Mucosa of descending colon (tissue), 3 donors: ENCODE measurements at regions not wholly inside any gene's neighbourhood (a gene's known extent, or its start where the extent isn't known, plus 50 kb on each side); places are given as distances from the start of the nearest gene placed in this dataset.

ENCODE experiments used
- ATAC-seq: fragments of 200-7000 bp; cut with Tn5 transposase; one replicate; pipeline ENCODE4 v1.9.1; 2020; ENCODE audit warnings: mild to moderate bottlenecking, moderate library complexity
- DNase-seq, 3 donors: peaks; one replicate each; pipeline ENCODE4 v3.0.0-alpha.2; 2020
- H3K36me3 ChIP-seq: fragments of 200-600 bp; one replicate; pipeline ENCODE4 v1.8.0; 2021; ENCODE audit warnings: low read depth, mild to moderate bottlenecking
- H3K4me1 ChIP-seq: fragments of 200-600 bp; one replicate; pipeline ENCODE4 v1.8.0; 2021; ENCODE audit warnings: low read depth, mild to moderate bottlenecking
- H3K4me3 ChIP-seq: fragments of 200-600 bp; one replicate; pipeline ENCODE4 v1.8.0; 2021; ENCODE audit warnings: mild to moderate bottlenecking
- H3K9me3 ChIP-seq: fragments of 200-600 bp; one replicate; pipeline ENCODE4 v1.8.0; 2021; ENCODE audit warnings: mild to moderate bottlenecking
- intact Hi-C, 2 donors: fragments of 100-400 bp; cut with DNase I in 1 of 2; cut with micrococcal nuclease in 1 of 2; formaldehyde crosslinking; loops; one replicate each; pipeline versions ENCODE4 v1.11.0 to v1.11.1; 2022; cut with DNase I, micrococcal nuclease
- TF ChIP-seq, protein P1 (sequence below): fragments of 200-600 bp; IDR thresholded peaks from one replicate; pipeline ENCODE4 v1.8.0; 2022; ENCODE audit warnings: antibody characterized with exemption, mild to moderate bottlenecking
- donor health status: DM: no; HTN: no; CAD: no; lungs with moderate emphysema.
- donor health status: DM: no; HTN: no; CAD: no.
- donor health status: DM: no; HTN: yes; CAD: no.

DNA sequence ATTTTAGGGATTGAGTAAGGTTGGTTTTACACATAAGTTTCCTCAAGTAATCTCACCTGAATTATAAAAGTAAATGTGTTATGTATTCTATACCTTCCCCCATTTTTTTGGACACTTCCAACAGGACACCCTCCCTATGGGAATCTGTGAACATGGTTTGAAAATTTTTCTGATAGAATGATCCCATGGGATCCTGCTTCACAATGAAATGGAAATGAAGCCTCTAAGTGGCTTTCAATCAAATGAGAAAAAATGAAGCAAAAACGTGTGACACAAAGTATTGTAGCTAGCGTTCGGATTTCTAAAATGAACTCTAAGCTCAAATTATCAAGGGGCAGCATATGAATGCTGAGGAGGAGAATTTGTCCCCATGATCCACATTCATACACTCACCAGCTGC, 1006.8 kb downstream of the ADGRL2 start:
- ATAC-seq (no peak), DNase-seq (no peak)
- Histone ChIP-seq H3K36me3 (no peaks in the 10 kb centered on the region), H3K4me1 (no peaks in the 10 kb centered on the region), H3K9me3 (no peaks in the 10 kb centered on the region), H3K4me3 (no peak overlapping the region)
- intact Hi-C loops = no loop called here
- TF ChIP-seq, protein P1, sequence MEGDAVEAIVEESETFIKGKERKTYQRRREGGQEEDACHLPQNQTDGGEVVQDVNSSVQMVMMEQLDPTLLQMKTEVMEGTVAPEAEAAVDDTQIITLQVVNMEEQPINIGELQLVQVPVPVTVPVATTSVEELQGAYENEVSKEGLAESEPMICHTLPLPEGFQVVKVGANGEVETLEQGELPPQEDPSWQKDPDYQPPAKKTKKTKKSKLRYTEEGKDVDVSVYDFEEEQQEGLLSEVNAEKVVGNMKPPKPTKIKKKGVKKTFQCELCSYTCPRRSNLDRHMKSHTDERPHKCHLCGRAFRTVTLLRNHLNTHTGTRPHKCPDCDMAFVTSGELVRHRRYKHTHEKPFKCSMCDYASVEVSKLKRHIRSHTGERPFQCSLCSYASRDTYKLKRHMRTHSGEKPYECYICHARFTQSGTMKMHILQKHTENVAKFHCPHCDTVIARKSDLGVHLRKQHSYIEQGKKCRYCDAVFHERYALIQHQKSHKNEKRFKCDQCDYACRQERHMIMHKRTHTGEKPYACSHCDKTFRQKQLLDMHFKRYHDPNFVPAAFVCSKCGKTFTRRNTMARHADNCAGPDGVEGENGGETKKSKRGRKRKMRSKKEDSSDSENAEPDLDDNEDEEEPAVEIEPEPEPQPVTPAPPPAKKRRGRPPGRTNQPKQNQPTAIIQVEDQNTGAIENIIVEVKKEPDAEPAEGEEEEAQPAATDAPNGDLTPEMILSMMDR = no peak

DNA sequence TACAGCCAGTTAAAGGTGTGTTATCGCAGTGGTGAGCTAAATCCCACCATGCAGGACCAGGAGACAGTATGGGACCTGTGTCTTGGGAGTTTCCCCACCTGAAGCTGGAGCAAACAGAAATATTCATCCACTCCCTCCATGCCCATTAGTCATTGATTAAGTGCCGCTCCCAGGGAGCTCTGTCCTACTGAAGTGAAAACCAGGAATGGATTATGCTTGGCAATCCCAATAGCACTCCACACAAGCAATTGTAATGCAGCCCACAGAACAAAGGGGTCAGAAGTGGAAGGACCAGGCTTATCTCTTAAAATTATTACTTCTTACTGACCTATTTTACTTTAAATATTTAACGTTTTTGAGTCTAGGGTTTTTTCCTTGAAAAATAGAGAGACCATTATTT, 1005.4 kb downstream of the ADGRL2 start:
- ATAC-seq (no peak), DNase-seq (no peak)
- no peaks in the 10 kb centered on the region for H3K4me1 ChIP-seq
- TF ChIP-seq, protein P1 = no peak
- intact Hi-C loops = no loop called here
- no peak overlapping the region for H3K4me3 ChIP-seq
- H3K36me3 ChIP-seq = no peaks in the 10 kb centered on the region
- H3K9me3 ChIP-seq = no peaks in the 10 kb centered on the region

DNA sequence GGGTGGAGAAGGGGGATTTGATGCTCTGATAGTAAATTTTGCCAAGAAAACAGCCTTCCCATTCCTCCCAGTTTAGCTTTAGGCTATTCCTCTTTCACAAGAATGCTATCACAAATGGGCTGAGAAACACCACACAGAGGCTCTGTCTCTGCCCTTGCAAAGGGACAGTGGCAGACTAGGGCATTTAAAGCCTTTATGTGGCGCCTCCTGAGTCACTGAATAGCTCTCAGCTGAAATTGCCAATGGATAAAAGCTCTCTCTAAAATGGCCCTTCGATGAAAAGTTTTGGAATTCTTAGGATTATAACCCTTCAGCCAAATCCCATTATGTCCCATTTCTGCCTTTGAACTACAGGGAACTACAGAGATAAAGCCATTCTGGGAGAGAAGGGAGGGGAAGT, 1000.4 kb downstream of the ADGRL2 start:
- TF ChIP-seq, protein P1 = no peak
- DNase-seq (no peak), ATAC-seq (no peak)
- Histone ChIP-seq H3K9me3 (no peaks in the 10 kb centered on the region), H3K36me3 (no peaks in the 10 kb centered on the region), H3K4me3 (no peak overlapping the region), H3K4me1 (no peaks in the 10 kb centered on the region)
- intact Hi-C loops = no loop called here

GRCh38 chr1:82800721-82801120, 1000.0 kb downstream of the ADGRL2 start:
- Histone ChIP-seq H3K9me3 (no peaks in the 10 kb centered on the region), H3K36me3 (no peaks in the 10 kb centered on the region), H3K4me3 (no peak overlapping the region), H3K4me1 (no peaks in the 10 kb centered on the region)
- intact Hi-C loops = no loop called here
- ATAC-seq = no peak
- no peak for DNase-seq
- TF ChIP-seq, protein P1 = no peak

- ATAC-seq = no peak
- Histone ChIP-seq H3K4me1 (no peaks in the 10 kb centered on the region), H3K9me3 (no peaks in the 10 kb centered on the region), H3K36me3 (no peaks in the 10 kb centered on the region), H3K4me3 (no peak overlapping the region)
- intact Hi-C loops = no loop called here
- no peak for DNase-seq
- TF ChIP-seq, protein P1 = no peak
Measured at GRCh38 chr1:82799261-82799660, 998.5 kb downstream of the ADGRL2 start.

- no peaks in the 10 kb centered on the region for H3K36me3 ChIP-seq
- DNase-seq = no peak
- intact Hi-C loops = no loop called here
- no peaks in the 10 kb centered on the region for H3K9me3 ChIP-seq
- ATAC-seq = no peak
- H3K4me3 ChIP-seq = no peak overlapping the region
- no peaks in the 10 kb centered on the region for H3K4me1 ChIP-seq
- TF ChIP-seq, protein P1 = no peak
Measured at GRCh38 chr1:82795508-82796149, 994.9 kb downstream of the ADGRL2 start.
